NCI-H774 (cell line): ENCODE measurements at regions not wholly inside any gene's neighbourhood (a gene's known extent, or its start where the extent isn't known, plus 50 kb on each side); places are given as distances from the start of the nearest gene placed in this dataset.
"Not testable (repeated sequence)": the region's sequence is repeated elsewhere in the genome, so short reads cannot be mapped to it uniquely, and the experiment has no call there.

Experiments used
- DNase-seq: peaks from one replicate; lab custom pipeline; 2025; lab: John Stamatoyannopoulos, UW

- no peak for DNase-seq
Observed at GRCh38 chr17:53490447-53490968, 332.2 kb upstream of the KIF2B start.

GRCh38 chr17:53483704-53484103 is 339.0 kb upstream of the KIF2B start:
- no peak for DNase-seq

GRCh38 chr17:53475002-53475401 is 347.7 kb upstream of the KIF2B start:
- DNase-seq, result no peak

DNA sequence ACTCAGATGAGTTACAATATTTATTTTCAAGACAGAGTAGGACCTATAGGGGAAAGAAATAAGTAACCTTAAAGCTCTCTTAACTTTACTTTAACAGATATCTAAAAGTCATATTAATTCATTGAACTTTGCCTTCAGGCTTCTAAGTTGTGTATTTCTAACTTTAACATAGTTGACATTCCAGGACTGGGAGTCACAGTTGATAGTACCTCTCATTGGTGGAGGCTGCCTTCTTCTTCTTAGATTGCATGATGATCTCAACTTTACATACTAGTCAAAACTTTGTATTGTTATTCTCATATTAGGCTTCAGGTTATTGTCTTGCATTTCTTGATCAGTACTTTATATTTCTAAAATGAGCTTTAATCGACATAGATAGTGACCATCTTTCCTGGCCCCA is 350.1 kb upstream of the KIF2B start:
- DNase-seq, result no peak

DNA sequence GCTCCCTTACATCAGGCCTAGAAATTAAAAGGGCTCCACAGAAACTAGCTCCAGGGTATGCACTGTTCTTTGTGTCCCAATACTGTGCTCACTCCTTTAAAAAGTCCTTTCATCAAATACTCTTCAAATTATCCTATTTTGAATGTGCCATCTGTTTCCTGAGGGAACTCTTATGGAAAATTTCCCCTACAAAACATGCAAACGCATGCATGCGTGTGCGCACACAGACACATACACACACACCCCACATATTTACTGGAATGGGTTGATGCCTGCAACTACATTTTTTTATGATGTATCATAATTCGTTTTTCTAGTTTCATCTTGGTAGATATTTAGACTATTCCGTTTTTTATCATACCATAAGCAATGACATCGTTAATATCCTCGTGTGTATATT is 351.2 kb upstream of the KIF2B start:
- no peak for DNase-seq

- no peak for DNase-seq
Observed at GRCh38 chr17:53470626-53471025, 352.1 kb upstream of the KIF2B start.

DNA sequence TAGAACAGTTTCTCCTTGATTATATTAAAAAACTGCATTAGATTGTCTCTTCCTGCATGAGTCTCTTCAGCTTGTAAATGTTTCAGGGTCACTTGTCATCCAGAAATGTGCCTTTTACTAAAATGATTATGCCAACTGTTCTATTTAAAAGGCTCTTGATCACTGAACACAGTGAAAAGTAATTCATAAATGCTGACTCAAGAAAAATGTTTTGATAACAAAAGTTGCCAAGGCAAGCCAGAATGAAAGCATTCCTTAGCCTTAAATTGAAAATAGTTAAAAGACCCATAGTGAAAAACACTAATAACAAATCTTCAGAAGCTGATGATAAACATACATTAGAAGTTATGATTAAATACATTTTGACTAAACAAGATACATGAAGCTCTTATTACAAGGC is 356.0 kb upstream of the KIF2B start:
- DNase-seq, result no peak

- not testable (repeated sequence) for DNase-seq
Observed at GRCh38 chr17:53464396-53464795, 358.3 kb upstream of the KIF2B start.

DNA sequence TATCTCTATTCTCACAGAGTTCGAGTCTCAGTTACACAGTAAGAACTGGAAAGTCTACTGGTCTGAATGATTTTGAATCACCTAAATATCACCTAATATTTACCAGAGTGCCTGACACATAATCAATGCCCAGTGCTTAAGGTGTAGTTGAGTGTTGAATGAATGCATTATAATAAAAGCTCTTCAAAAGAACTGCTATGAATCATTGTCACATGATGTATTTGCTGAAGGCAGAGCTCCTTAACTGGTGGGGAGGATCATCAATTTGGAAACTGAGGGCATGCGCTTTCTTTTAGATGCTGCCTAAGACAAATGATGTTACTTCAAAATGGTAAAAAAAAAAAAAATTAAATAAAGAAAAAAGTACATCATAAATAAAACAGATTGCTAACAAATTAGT is 359.4 kb upstream of the KIF2B start:
- no peak for DNase-seq

GRCh38 chr17:53462393-53462811 is 360.3 kb upstream of the KIF2B start:
- DNase-seq, result no peak

- not testable (repeated sequence) for DNase-seq
Observed at GRCh38 chr17:53455943-53456342, 366.8 kb upstream of the KIF2B start.

GRCh38 chr17:53454337-53454736 is 368.4 kb upstream of the KIF2B start:
- no peak for DNase-seq

GRCh38 chr17:53449324-53449723 is 373.4 kb upstream of the KIF2B start:
- DNase-seq, result no peak

GRCh38 chr17:53428913-53429312 is 393.8 kb upstream of the KIF2B start:
- DNase-seq, result no peak

DNA sequence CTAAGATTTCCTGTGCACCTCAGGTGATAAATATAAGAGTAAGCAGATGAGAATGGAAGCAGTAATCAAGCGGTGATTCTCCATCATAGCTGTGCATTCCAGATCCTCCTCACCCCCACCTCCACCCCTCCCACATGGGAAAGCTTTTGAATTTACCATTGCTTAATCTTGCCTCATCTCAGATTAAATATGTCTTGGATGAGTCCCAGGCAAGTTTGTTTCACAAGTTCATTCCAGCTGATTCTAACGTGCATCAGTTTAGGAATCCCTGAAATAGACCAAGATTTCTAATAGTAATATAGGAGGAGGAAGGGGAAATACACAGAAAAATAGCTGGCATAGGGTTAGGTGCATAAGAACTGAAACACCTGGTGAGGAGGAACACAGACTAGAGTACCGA is 396.2 kb upstream of the KIF2B start:
- no peak for DNase-seq

DNA sequence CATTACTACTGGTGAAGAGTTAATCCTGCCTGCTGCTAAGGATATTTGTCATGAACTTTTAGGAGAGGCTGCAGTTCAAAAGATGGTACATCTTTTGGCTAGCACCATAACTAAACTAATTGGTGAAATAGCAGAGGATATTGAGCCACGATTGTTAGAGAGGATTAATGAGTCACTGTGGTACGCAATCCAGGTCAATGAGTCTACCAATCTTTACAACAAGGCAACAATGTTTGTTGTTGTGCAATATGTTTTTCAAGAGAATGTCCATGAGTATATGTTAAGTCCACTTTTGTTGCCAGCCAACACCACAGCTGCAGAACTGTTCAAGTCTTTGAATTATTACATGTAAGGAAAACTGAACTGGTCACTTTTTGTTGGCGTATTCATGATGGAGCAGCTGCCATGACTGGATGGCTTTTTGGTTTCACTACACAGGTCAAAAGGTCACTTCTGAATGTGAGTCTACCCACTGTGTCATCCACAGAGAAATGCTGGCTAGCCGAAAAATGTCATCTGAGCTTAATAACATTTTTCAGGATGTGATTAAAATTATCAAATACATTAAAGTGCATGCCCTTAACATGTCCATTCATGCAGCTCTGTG is 402.6 kb upstream of the KIF2B start:
- DNase-seq, result no peak

GRCh38 chr17:53409588-53409987 is 413.1 kb upstream of the KIF2B start:
- no peak for DNase-seq

GRCh38 chr17:53406907-53407306 is 415.8 kb upstream of the KIF2B start:
- no peak for DNase-seq

DNA sequence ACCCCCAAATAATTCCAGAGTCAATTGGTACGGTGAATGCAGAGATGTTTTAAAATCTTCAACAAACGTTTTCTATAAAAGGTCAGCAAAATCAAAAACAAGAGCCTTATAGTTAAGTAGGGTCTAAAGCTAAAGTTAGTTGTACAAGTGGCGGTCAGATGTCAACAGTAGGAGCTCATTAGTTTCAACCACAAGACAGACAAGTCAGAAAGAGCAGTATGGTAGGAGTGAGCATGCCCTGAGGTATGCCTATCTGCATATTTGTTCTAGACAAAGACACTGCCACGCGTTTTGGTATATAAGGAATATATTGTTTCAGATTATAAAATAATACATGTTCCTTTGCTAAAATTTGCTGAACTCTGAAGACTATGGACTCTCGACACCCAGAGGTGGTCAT is 431.5 kb upstream of the KIF2B start:
- DNase-seq, result no peak

- DNase-seq, result no peak
Observed at GRCh38 chr17:53390575-53390974, 432.2 kb upstream of the KIF2B start.

GRCh38 chr17:53387745-53388144 is 435.0 kb upstream of the KIF2B start:
- DNase-seq, result no peak

DNA sequence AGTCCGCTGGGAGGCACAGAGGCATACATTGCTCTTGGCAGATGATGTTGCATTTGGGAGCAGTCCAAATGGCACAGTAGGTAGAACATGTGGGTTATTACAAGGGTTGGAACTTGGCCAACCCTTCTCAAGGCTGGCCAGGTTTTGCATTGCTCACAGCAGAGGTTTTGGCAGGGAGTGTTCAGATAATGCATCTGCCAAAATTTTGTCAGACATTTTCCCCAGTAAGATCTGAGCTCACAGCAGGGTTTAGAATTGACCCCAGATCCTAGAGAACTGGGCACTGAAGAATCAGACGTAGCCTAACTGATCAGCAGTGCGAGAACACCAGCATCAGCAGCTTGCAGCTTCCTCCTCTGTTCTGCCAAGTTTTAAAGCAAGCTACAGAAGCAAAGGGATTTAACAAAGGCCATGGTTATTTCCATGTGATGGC is 468.8 kb upstream of the KIF2B start:
- peak; percentile 30 for DNase-seq

DNA sequence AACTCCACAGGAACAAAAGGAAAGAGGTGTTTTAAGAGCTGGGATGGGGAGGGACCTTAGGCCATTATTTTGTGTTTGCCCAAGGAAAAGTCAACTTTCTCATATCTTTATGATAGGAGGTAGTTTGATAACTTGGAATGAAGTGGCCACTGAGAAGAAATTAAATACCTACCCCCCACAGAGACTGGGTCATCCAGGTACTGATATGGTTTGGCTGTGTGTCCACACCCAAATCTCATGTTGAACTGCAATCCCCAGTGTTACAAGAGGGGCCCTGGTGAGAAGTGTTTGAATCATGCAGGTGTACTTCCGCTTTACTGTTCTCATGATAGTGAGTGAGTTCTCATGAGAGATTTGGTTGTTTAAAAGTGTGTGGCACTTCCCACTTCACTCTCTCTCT is 477.9 kb upstream of the KIF2B start:
- DNase-seq, result no peak

- no peak for DNase-seq
Observed at GRCh38 chr17:53336281-53336680, 486.4 kb upstream of the KIF2B start.
